ENCODE measurements at regions not wholly inside any gene's neighbourhood (a gene's known extent, or its start where the extent isn't known, plus 50 kb on each side); places are given as distances from the start of the nearest gene placed in this dataset.

GRCh38 chr1:108017698-108018097 lies 52.7 kb upstream of the VAV3 start:
- no peaks in the 10 kb centered on the region for H3K9me3 ChIP-seq (ENCODE audit: insufficient read depth, low read length, severe bottlenecking)
- no peaks in the 10 kb centered on the region for H3K27me3 ChIP-seq (ENCODE audit: insufficient read depth, low read length, poor library complexity)
- H3K4me3 ChIP-seq (ENCODE audit: low read depth in 1 of 2, low read length in 2 of 2), result no peak overlapping the region
- no peak overlapping the region for H3K4me2 ChIP-seq (ENCODE audit: insufficient read depth, low read length)
- DNase-seq, result no peak
- ATAC-seq (ENCODE audit: insufficient read depth, low read depth), result no peak
- H3K27ac ChIP-seq (ENCODE audit: low read length), result no peak overlapping the region; the same call in none of the 2 replicates
- H3K36me3 ChIP-seq (ENCODE audit: insufficient read depth, low read length), result no peaks in the 10 kb centered on the region
- no peaks in the 10 kb centered on the region for H3K79me2 ChIP-seq (ENCODE audit: insufficient read depth, low read length)
- no peaks in the 10 kb centered on the region for H4K20me1 ChIP-seq (ENCODE audit: insufficient read depth, low read length)
- TF ChIP-seq EZH2 (IDR thresholded peaks at IDR 0.05; ENCODE audit: borderline replicate concordance, low read depth, low read length, severe bottlenecking), result no peak
- TF ChIP-seq, protein P1, sequence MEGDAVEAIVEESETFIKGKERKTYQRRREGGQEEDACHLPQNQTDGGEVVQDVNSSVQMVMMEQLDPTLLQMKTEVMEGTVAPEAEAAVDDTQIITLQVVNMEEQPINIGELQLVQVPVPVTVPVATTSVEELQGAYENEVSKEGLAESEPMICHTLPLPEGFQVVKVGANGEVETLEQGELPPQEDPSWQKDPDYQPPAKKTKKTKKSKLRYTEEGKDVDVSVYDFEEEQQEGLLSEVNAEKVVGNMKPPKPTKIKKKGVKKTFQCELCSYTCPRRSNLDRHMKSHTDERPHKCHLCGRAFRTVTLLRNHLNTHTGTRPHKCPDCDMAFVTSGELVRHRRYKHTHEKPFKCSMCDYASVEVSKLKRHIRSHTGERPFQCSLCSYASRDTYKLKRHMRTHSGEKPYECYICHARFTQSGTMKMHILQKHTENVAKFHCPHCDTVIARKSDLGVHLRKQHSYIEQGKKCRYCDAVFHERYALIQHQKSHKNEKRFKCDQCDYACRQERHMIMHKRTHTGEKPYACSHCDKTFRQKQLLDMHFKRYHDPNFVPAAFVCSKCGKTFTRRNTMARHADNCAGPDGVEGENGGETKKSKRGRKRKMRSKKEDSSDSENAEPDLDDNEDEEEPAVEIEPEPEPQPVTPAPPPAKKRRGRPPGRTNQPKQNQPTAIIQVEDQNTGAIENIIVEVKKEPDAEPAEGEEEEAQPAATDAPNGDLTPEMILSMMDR (IDR thresholded peaks at IDR 0.05; ENCODE audit: borderline replicate concordance, extremely low read depth, low read length, poor library complexity, severe bottlenecking), result no peak
- no peak overlapping the region for H2AFZ ChIP-seq (ENCODE audit: low read depth, low read length)
- peaks cover 25% of the 10 kb centered on the region for H3K4me1 ChIP-seq (ENCODE audit: insufficient read depth, low read length)
- H3K9ac ChIP-seq (ENCODE audit: low read depth, low read length), result no peak overlapping the region

DNA sequence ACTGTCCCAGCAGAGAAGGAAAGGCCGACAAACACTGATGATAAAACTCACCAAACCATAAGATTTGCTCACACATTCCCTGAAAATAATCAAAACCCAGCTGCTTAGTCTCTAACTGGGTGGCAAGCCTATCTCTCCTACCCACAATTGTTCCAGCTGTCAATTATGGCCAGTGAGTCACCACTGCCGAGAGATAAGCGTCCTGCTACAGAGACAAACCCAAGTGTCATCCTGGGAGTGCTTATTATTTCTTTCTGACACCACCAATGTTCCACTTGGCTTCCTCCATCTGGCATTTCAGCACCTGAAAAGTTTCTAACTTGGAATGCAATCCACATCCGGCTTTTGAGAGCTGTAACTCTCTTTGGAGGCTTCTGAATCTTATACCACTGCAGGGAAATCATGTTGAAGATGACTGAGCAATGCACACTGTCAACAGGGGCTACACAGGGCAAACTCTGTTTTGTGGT lies 51.5 kb upstream of the VAV3 start:
- H3K4me2 ChIP-seq (ENCODE audit: insufficient read depth, low read length), result peak overlapping the region; percentile 50
- H3K27me3 ChIP-seq (ENCODE audit: insufficient read depth, low read length, poor library complexity), result no peaks in the 10 kb centered on the region
- peak; percentile 89 for ATAC-seq (ENCODE audit: insufficient read depth, low read depth)

More for the DNA sequence above, 51.5 kb upstream of the VAV3 start:
- Histone ChIP-seq H3K27ac (ENCODE audit: low read length) (peak overlapping the region; percentile 57), H3K9me3 (ENCODE audit: insufficient read depth, low read length, severe bottlenecking) (no peaks in the 10 kb centered on the region), H3K79me2 (ENCODE audit: insufficient read depth, low read length) (no peaks in the 10 kb centered on the region), H4K20me1 (ENCODE audit: insufficient read depth, low read length) (no peaks in the 10 kb centered on the region), H3K36me3 (ENCODE audit: insufficient read depth, low read length) (no peaks in the 10 kb centered on the region), H3K9ac (ENCODE audit: low read depth, low read length) (no peak overlapping the region), H2AFZ (ENCODE audit: low read depth, low read length) (no peak overlapping the region), H3K4me1 (ENCODE audit: insufficient read depth, low read length) (peaks cover 25% of the 10 kb centered on the region), H3K4me3 (ENCODE audit: low read depth in 1 of 2, low read length in 2 of 2) (no peak overlapping the region)
- DNase-seq, result peak; percentile 65
- TF ChIP-seq, protein P1 (IDR thresholded peaks at IDR 0.05; ENCODE audit: borderline replicate concordance, extremely low read depth, low read length, poor library complexity, severe bottlenecking), result no peak
- TF ChIP-seq EZH2 (IDR thresholded peaks at IDR 0.05; ENCODE audit: borderline replicate concordance, low read depth, low read length, severe bottlenecking), result no peak

All from DND-41 (cell line).